Gastroesophageal sphincter (tissue), 3 donors: ENCODE measurements at regions not wholly inside any gene's neighbourhood (a gene's known extent, or its start where the extent isn't known, plus 50 kb on each side); places are given as distances from the start of the nearest gene placed in this dataset.

Source experiments
- CTCF ChIP-seq, 4 experiments: fragments of 200-600 bp in 2 of 4; fragments of 450-650 bp in 2 of 4; sonication (generic) in 1 of 4; IDR thresholded peaks; one replicate each; pipeline ENCODE4 v1.5.1; 2017 to 2019; ENCODE audit warnings: antibody characterized with exemption in 4 of 4, mild to moderate bottlenecking in 2 of 4, moderate library complexity in 2 of 4
- EP300 ChIP-seq: sonication (generic); formaldehyde crosslinking; IDR thresholded peaks from one replicate; pipeline ENCODE4 v1.6.1; 2017; ENCODE audit warnings: antibody characterized with exemption, mild to moderate bottlenecking
- POLR2A ChIP-seq, 2 donors: fragments of 450-650 bp; IDR thresholded peaks; one replicate each; pipeline ENCODE4 v1.6.1; 2017; ENCODE audit warnings: antibody characterized with exemption in 2 of 2, mild to moderate bottlenecking in 2 of 2, moderate library complexity in 1 of 2
- POLR2AphosphoS5 ChIP-seq: sonication (generic); formaldehyde crosslinking; IDR thresholded peaks from one replicate; pipeline ENCODE4 v1.6.1; 2017; ENCODE audit warnings: antibody characterized with exemption

GRCh38 chr13:97114651-97115050, 107.5 kb upstream of the MBNL2 start:
- TF ChIP-seq POLR2A (IDR thresholded peaks at IDR 0.05) (no peak), CTCF (IDR thresholded peaks at IDR 0.05) (no peak), POLR2AphosphoS5 (no peak), EP300 (no peak)
